Lower leg skin (tissue), 4 donors: ENCODE measurements at regions not wholly inside any gene's neighbourhood (a gene's known extent, or its start where the extent isn't known, plus 50 kb on each side); places are given as distances from the start of the nearest gene placed in this dataset.

Experiments
- DNase-seq, 2 donors: peaks; one replicate each; pipeline ENCODE4 v3.0.0-alpha.2; 2019; ENCODE audit warnings: low spot score in 2 of 2
- H3K4me3 ChIP-seq: fragments of 200-600 bp; sonication (generic); 2 replicates; pipeline ENCODE4 v1.5.1; 2017; ENCODE audit warnings: mild to moderate bottlenecking, low read depth; ENCODE audit not compliant: poor library complexity, severe bottlenecking
- POLR2A ChIP-seq, 2 donors: fragments of 450-650 bp; IDR thresholded peaks; one replicate each; pipeline ENCODE4 v1.6.1; 2016 to 2017; ENCODE audit warnings: antibody characterized with exemption in 2 of 2, mild to moderate bottlenecking in 1 of 2, moderate library complexity in 1 of 2
- WGBS, 2 donors: methylation state at CpG; one replicate each; pipeline ENCODE4 v1.1.5; 2018; 5-methylcytosine and 5-hydroxymethylcytosine counted together
- intact Hi-C: fragments of 100-400 bp; cut with DNase I; formaldehyde crosslinking; loops from one replicate; pipeline ENCODE4 v1.15.0; 2023; ENCODE audit warnings: low total_unique reads
- TF ChIP-seq, protein P1 (sequence below), 3 donors: fragments of 450-650 bp; IDR thresholded peaks; one replicate each; pipeline ENCODE4 v1.5.1; 2016; ENCODE audit warnings: antibody characterized with exemption in 3 of 3, mild to moderate bottlenecking in 3 of 3, moderate library complexity in 2 of 3

DNA sequence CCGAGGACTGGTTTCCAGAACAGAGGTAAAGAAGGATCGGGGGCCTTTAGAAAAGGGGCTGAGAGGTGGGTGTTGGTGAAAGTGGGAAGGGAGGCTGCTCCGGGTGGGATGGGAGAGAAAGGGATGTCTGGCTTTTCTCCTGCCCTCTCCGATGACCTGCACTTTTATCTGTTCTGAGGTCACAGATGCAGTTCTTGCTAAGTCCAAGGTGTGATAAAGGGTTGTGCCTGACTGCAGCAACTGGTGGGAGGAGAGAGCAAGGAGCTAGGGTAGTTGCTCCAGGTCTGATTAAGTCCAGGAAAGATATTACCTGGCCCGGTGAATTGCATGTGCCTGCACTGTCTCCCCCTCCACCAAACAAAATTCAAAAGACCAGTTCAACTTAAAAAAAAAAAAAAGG is 145.6 kb upstream of the SOX4 start:
- intact Hi-C loops = no loop called here
- WGBS, 2 donors = 94 to 99% methylated on average over 5 of the region's 5 CpGs
- no peak for DNase-seq
- H3K4me3 ChIP-seq = no peak overlapping the region
- TF ChIP-seq, protein P1, sequence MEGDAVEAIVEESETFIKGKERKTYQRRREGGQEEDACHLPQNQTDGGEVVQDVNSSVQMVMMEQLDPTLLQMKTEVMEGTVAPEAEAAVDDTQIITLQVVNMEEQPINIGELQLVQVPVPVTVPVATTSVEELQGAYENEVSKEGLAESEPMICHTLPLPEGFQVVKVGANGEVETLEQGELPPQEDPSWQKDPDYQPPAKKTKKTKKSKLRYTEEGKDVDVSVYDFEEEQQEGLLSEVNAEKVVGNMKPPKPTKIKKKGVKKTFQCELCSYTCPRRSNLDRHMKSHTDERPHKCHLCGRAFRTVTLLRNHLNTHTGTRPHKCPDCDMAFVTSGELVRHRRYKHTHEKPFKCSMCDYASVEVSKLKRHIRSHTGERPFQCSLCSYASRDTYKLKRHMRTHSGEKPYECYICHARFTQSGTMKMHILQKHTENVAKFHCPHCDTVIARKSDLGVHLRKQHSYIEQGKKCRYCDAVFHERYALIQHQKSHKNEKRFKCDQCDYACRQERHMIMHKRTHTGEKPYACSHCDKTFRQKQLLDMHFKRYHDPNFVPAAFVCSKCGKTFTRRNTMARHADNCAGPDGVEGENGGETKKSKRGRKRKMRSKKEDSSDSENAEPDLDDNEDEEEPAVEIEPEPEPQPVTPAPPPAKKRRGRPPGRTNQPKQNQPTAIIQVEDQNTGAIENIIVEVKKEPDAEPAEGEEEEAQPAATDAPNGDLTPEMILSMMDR (IDR thresholded peaks at IDR 0.05) = no peak
- TF ChIP-seq POLR2A (IDR thresholded peaks at IDR 0.05) = no peak

DNA sequence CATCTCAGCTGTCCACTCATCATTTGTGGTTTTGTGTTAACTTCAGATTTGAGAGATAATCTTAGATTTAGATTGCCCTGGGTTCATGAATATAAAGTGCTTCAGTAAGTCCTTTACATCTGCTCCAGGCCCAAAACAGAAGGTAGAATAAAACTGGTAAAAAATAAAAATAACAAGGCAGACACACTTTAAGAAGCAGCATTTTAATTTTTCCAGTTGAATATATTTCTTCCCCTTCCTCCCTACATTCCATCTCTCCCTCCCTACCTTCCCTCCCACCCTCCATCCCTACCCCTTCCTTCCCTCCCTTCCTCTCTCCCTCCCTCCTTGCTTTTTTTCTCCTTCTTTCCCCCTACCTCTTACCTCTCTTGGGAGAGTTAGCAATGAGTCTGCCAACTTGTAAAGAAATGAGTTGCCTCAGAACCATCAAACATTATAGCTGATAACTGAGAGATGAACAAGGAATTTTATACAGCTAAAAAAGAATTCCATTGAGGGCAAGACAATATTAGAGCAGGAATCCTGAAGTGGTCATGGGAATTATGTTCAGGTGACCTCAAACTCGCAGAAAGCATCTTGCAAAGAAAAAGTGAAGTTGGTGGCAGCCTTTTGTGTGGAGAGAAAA is 145.0 kb upstream of the SOX4 start:
- 80 to 93% methylated on average over 1 of the region's 1 CpG for WGBS, 2 donors
- no peak overlapping the region for H3K4me3 ChIP-seq
- intact Hi-C loops = no loop called here
- no peak for DNase-seq
- no peak for TF ChIP-seq POLR2A (IDR thresholded peaks at IDR 0.05)
- TF ChIP-seq, protein P1 (IDR thresholded peaks at IDR 0.05) = no peak

DNA sequence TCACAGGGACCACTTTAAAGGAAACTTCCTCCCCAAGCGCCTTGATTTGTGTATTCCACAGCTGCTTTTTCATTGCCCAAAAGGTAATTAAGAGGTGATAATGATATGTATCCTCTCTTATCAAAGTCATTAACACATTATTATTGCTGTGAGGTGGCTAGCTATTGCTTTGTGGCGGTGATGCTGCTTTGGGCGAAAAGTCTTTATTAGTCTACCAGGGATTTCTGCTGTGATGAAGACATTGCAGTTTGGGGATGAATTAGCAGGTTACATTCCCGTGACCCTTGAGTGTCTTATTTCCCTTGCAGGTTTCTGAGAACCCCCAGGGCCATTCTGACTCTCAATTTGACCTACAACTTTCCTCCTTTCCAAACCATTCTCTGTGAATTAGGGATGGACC is 143.4 kb upstream of the SOX4 start:
- intact Hi-C loops = no loop called here
- no peak overlapping the region for H3K4me3 ChIP-seq
- WGBS, 2 donors = 91 to 98% methylated on average over 4 of the region's 4 CpGs
- no peak for DNase-seq
- no peak for TF ChIP-seq POLR2A (IDR thresholded peaks at IDR 0.05)
- TF ChIP-seq, protein P1 (IDR thresholded peaks at IDR 0.05) = no peak

GRCh38 chr6:21450628-21451027 is 142.9 kb upstream of the SOX4 start:
- intact Hi-C loops = no loop called here
- no peak for TF ChIP-seq POLR2A (IDR thresholded peaks at IDR 0.05)
- TF ChIP-seq, protein P1 (IDR thresholded peaks at IDR 0.05) = no peak
- WGBS, 2 donors = 94 to 97% methylated on average over 3 of the region's 3 CpGs
- DNase-seq = no peak
- no peak overlapping the region for H3K4me3 ChIP-seq

GRCh38 chr6:21451546-21452013 is 142.0 kb upstream of the SOX4 start:
- H3K4me3 ChIP-seq = no peak overlapping the region
- TF ChIP-seq, protein P1 (IDR thresholded peaks at IDR 0.05) = no peak
- TF ChIP-seq POLR2A (IDR thresholded peaks at IDR 0.05) = no peak
- no peak for DNase-seq
- intact Hi-C loops = no loop called here
- 51 to 86% methylated on average over 3 of the region's 3 CpGs for WGBS, 2 donors

- DNase-seq = no peak
- TF ChIP-seq, protein P1 (IDR thresholded peaks at IDR 0.05) = no peak
- TF ChIP-seq POLR2A (IDR thresholded peaks at IDR 0.05) = no peak
- H3K4me3 ChIP-seq = no peak overlapping the region
- WGBS, 2 donors = 67 to 74% methylated on average over 2 of the region's 2 CpGs
- intact Hi-C loops = no loop called here
Observed at GRCh38 chr6:21454262-21454661, 139.3 kb upstream of the SOX4 start.
